ENCODE measurements at regions not wholly inside any gene's neighbourhood (a gene's known extent, or its start where the extent isn't known, plus 50 kb on each side); places are given as distances from the start of the nearest gene placed in this dataset.

GRCh38 chr9:86562691-86563090, 208.5 kb upstream of the TUT7 start:
- TF ChIP-seq GATA2 (IDR thresholded peaks at IDR 0.05; ENCODE audit: low read depth, low read length) (no peak), GATA3 (IDR thresholded peaks at IDR 0.05; ENCODE audit: low read depth, low read length) (no peak)
